Right renal cortex interstitium (tissue), 3 donors: ENCODE measurements at regions not wholly inside any gene's neighbourhood (a gene's known extent, or its start where the extent isn't known, plus 50 kb on each side); places are given as distances from the start of the nearest gene placed in this dataset.

ENCODE experiments used
- DNase-seq, 3 donors: peaks; one replicate each; pipeline ENCODE4 v3.0.0-alpha.2; 2013; ENCODE audit warnings: low read depth in 3 of 3, low spot score in 2 of 3

- no peak for DNase-seq
These were observed 1108.1 kb downstream of the BCL11B start for GRCh38 chr14:98163873-98164272.

DNA sequence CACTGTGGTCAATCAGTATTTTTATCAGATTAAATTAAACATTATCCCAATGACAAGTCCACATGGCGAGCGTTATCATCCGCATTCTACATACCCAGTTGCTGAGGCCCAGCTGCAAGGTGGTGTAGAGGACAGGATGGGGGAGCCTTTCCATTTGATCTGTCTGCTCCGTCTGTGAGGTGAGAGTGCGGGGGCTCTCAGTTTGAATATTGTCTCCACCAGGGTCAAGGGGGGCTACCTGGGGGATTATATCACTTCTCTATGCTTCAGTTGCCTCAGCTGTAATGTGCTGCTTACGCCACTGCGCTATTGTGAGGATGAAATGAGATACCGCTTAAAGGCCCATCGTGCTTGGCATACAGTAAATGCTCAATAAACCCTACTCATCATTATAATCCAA lies 1106.0 kb downstream of the BCL11B start:
- DNase-seq = no peak

DNA sequence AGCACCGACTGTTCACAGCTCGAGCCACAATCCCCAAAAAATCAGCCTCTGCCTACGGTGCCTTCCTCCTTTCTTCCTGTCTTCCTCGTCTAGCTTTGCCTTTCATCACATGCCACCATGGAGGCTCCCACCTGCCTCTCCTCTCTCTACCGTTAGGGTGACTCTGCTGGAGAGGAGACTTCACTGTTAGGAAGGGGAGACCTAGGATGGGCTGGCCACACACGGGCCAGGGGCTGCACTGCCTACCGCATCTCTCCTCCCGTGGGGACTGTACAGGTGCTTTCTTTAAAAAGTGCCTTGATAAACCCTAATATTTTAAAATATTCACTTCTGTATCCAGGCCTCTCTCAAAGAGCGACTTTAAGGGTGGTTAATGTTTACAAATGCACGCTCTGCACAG lies 1104.7 kb downstream of the BCL11B start:
- DNase-seq = no peak

- DNase-seq = no peak
These were observed 1104.3 kb downstream of the BCL11B start for GRCh38 chr14:98167705-98168104.

DNA sequence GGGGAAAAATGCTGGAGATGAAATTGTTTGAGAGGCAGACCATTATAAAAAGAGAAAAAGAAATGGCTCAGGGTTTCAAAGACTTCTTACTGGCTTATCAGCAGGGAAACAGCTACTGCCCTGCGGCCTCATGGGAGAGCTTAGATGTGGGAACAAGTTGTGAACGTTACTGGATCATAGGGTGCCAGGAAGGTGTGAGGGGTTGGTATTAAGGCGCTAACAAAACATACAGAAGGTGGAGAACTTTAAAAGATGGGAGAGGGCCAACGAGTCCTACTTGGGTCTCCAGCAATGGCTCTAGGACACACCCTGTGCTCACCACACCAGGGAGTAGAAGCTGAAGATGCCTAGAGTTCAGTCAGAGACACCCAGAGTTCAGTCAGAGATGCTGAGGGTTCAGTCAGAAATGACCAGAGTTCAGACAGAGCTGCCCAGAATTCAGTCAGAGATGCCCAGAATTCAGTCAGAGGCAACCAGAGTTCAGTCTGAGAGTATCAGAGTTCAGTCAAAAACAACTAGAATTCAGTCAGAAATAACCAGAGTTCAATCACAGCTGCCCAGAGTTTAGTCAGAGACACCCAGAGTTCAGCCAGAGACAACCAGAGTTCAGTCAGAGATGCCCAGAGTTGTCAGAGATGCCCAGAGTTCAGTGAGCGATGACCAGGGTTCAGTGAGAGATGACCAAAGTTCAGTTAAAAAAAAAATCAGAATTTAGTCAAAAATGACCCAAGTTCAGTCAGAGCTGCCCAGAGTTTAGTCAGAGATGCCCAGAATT lies 1103.6 kb downstream of the BCL11B start:
- no peak for DNase-seq

- no peak for DNase-seq
These were observed 1102.8 kb downstream of the BCL11B start for GRCh38 chr14:98169170-98169587.

DNA sequence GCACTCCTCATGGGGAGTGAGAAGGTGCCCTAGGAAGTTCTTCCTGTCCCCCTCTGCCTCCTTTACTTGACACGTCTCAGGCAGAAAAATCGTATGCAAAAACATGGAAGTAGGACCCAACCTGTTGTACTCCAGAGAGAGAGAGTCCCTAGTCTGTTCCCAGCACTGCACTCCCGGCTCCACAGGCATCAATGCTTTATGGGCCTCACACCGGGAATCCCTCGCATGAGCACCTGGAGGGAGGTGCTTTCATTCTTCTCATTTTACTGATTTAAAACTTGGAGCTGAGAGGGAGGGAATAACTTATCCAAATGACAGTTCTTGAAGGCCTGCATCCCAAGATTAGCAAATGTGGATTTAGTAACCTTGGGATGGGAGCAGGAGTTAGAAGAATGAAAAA lies 1101.4 kb downstream of the BCL11B start:
- no peak for DNase-seq

- DNase-seq = no peak
These were observed 1100.3 kb downstream of the BCL11B start for GRCh38 chr14:98171654-98172053.

DNA sequence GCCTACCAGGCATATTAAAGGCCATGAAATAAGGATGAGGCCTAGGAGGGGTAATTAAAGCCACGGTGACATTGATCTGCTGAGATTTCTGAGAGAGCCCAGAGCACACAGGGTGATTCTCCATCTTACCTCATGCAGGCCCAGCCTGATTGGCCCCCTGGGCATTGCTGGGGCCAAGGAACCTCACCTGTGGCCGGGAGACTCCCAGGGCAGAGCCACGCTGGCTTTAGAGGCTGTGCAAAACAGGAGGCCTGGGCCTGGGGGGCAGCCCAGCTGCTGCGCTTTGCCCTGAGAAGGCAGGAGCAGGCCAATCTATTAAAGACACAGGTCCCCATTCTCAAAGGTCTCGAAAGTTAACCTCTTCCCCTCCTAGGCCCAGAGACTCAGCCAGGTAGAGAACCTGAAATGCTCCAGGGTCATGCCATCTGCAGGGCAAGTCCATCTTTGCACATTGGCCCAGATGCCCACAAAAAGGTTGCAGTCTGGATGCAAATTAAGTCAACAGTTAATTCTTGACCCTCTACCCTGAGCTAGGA lies 1099.7 kb downstream of the BCL11B start:
- no peak for DNase-seq

DNA sequence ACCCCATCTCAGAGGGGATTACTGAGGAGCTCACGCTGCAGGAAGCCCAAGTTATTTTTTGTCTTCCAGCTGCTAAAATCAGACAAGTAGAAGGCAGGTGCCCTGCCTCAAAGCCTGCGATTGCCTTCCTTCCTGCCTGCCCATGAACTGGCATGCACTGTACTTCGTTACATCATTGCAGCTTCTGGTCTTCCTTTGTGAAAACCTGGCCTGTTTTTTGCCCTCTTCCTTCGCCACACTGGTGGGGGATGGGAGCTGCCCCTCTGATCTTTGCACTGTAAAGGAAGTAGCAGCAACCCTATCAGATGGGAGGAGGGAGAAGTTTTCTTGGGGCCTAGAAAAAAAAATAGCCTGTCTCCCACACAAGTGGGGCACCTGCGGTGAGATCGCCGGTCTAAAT lies 1098.7 kb downstream of the BCL11B start:
- no peak for DNase-seq

GRCh38 chr14:98174041-98174440 lies 1098.0 kb downstream of the BCL11B start:
- DNase-seq = no peak

GRCh38 chr14:98175436-98175835 lies 1096.6 kb downstream of the BCL11B start:
- no peak for DNase-seq

DNA sequence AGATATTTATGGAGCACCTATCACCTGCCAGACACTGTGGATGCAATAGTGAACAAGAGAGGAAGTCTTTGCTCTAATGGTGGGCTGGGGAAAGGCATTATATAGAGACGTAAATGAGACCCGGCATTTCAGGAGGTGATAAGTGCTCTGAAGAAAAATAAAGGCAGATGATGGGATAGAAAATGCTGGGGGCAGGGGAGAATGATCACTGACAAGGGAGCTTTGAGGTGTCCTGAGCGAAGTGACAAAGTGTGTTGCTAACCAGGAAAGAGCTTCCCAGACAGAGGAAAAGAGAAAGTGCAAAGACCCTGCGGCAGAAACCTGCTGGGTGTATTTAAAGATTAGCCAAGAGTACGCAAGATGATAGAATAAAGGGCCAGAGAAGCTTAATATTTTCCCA lies 1096.1 kb downstream of the BCL11B start:
- no peak for DNase-seq

- no peak for DNase-seq
These were observed 1095.1 kb downstream of the BCL11B start for GRCh38 chr14:98176892-98177291.

DNA sequence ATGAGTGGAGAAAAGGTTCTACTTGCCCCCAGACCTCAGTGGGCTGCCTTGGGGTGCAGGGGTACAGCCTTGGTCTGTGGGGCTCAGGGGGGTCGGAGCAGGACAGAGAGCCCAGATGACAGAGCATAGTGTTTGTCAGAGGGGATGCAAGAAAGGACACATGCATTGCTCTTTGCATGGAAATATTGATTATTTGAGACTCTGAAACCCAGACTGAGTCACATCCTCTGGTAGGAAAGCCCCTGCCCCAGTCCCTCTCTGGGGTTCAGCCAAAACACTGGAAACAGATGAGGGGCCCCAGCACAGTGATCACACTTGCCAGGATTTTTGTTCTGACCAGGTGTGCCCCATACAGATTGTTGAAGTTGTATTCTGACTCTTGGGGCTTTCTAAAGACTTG lies 1094.4 kb downstream of the BCL11B start:
- no peak for DNase-seq

DNA sequence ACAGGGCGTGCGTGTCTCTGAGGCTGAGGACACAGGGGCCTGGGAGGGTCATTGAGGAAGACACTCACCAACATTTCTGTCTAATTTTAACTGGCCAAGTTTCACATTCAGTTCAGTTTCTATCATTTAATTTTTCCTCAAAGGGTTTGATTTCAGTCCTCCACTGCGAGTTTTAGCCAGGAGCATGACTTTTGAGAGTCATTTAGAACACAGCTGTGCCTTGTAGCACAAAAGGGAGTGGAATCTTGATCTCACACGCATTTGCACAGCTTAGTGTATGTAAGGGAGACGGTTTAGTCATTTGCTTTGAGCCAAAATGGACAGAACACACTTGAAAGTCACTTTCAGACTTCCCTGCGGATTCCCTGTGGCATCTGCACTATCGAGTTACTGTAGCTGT lies 1090.8 kb downstream of the BCL11B start:
- no peak for DNase-seq

DNA sequence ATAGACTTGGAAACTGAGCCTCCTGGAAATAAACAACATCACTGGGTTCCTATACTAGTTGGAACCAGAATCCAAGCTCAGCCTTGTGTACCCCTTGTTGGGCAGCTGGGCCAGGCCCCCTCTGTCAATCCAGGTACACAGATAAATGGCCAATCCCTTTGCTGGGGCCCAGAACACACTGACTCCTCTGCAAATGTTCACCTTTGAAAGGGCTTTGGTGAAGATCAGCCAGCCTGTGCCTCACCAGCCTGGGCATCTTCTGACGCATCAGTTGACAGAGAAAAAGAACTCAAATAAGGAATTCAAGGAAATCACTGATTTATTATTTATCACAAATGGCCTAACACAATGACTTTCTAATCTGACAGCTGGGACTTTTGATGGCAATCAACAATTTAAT lies 1090.2 kb downstream of the BCL11B start:
- no peak for DNase-seq

- no peak for DNase-seq
These were observed 1089.5 kb downstream of the BCL11B start for GRCh38 chr14:98182393-98183055.

DNA sequence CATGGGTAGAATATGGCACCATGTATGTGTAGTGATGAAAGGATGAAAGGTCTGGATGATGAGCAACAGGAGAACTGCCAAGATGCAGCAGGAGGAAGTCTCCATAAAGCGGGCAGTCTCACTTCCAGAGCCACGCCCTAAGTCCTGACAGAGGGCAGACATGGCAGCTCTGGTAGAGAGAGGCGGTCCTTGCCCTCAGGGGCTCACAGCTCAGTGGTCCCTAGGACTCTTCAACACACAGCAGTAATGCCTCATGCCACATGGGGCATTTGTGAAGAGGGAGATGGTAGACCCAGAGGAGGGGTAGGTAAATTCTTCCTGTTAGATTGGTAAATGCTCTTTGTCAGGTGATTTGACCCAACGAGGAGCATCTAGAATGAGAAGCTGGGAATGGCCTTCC lies 1088.4 kb downstream of the BCL11B start:
- no peak for DNase-seq

DNA sequence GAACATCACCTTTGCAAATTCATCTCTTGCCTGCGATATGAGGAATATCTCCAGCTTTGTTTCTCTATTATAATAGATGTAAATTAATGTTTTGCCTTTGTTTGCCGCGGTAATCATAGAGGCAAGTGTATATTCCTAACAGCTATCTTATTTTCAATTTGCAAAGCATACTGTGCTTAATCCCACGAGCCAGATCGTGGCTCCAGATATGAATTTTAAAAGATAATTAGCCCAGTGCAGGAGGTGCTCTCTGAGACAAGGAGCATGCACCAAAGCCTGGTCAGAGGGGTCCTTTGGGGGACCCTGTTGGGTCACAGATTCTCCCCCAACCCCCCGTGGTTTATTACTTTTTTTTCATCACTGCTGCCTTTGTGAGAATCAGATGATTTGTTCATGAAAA lies 1087.5 kb downstream of the BCL11B start:
- DNase-seq = no peak

- no peak for DNase-seq
These were observed 1087.0 kb downstream of the BCL11B start for GRCh38 chr14:98185036-98185435.

DNA sequence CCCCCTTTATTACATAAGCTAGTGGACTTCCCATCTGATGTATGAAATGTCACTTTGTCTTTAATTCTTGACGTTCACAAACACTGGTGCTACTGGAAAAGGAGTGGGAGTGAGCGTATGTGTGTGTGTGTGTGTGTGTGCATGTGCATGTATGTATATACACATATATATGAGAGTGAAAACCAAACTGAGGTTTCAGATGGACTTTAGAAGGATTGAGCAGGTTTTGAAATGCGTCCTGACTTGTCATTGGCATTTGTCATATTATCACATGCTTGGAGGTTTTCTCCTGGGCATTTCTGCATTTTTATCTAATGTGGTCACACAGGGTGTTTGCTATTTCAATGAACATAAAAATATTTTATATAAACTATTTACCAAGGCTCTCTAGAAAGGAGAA lies 1085.9 kb downstream of the BCL11B start:
- no peak for DNase-seq
